HCT116 (cell line): ENCODE measurements at regions not wholly inside any gene's neighbourhood (a gene's known extent, or its start where the extent isn't known, plus 50 kb on each side); places are given as distances from the start of the nearest gene placed in this dataset.

Experiments
- ATAC-seq: fragments of 200-7000 bp; cut with Tn5 transposase; 2 replicates; pipeline ENCODE4 v1.9.1; 2020; ENCODE audit warnings: mild to moderate bottlenecking, moderate library complexity
- BruUV-seq: library from RNA; stranded (reverse); fragments of 400-500 nt; replicated peaks from 2 replicates; lab custom pipeline; 2021; lab: Mats Ljungman, UMichigan
- CTCF ChIA-PET: fragments of 300-600 bp; sonication (Branson Sonifier 250); formaldehyde crosslinking; loops from one replicate; lab custom pipeline; 2021; ENCODE audit warnings: antibody characterized with exemption; lab: Charles Lee
- POLR2A ChIA-PET: fragments of 300-600, 350-600 bp; sonication (Branson Sonifier 250); formaldehyde crosslinking; loops from one replicate; lab custom pipeline; 2021; ENCODE audit warnings: antibody characterized with exemption; lab: Charles Lee
- RAD21 ChIA-PET, 2 experiments: fragments of 300-600 bp; sonication (Branson Sonifier 250); formaldehyde crosslinking; loops; one replicate each; lab custom pipeline; 2023; ENCODE audit warnings: low total read pairs in 2 of 2; ENCODE audit not compliant: uncharacterized antibody in 2 of 2, unreplicated experiment in 2 of 2, low non-redundant PET in 1 of 2; lab: Charles Lee
- DNase-seq: peaks from one replicate; pipeline ENCODE4 v3.0.0-alpha.2; 2010; ENCODE audit warnings: low read depth, low spot score
- H2AFZ ChIP-seq: fragments of 200-600 bp; shearing (Covaris generic), sonication (generic); 2 replicates; pipeline ENCODE4 v1.6.1; 2017; ENCODE audit warnings: low read depth, mixed run types, mixed read lengths, antibody characterized with exemption, low read length; ENCODE audit not compliant: poor library complexity, severe bottlenecking
- H3K27ac ChIP-seq: 2 replicates; pipeline ENCODE4 v1.5.1; 2012; ENCODE audit warnings: low read depth, low read length
- H3K27me3 ChIP-seq: fragments of 200-600 bp; sonication (generic); 2 replicates; pipeline ENCODE4 v1.6.1; 2016; ENCODE audit warnings: mixed run types, low read length, mixed read lengths; ENCODE audit not compliant: insufficient read depth
- H3K36me3 ChIP-seq, 2 experiments: fragments of 200-500 bp in 1 of 2; fragments of 200-600 bp in 1 of 2; sonication (Bioruptor generic) in 1 of 2; sonication (generic) in 1 of 2; 2 replicates each; pipeline versions ENCODE4 v1.5.1 to v1.6.1; 2014 to 2016; ENCODE audit warnings: low read length in 2 of 2, inconsistent platforms in 1 of 2, mixed read lengths in 1 of 2, mixed run types in 1 of 2; ENCODE audit not compliant: insufficient read depth in 2 of 2, control insufficient read depth in 1 of 2
- H3K4me1 ChIP-seq, 2 experiments: fragments of 200-600 bp in 1 of 2; sonication (generic) in 1 of 2; 2 replicates each; pipeline versions ENCODE4 v1.5.1 to v1.6.1; 2012 to 2017; ENCODE audit warnings: low read length in 2 of 2, inconsistent platforms in 1 of 2, mild to moderate bottlenecking in 1 of 2, mixed read lengths in 1 of 2, mixed run types in 1 of 2, moderate library complexity in 1 of 2; ENCODE audit not compliant: insufficient read depth in 2 of 2, control insufficient read depth in 1 of 2
- H3K4me2 ChIP-seq: fragments of 200-600 bp; sonication (generic); 2 replicates; pipeline ENCODE4 v1.6.1; 2017; ENCODE audit warnings: mixed run types, low read length, mixed read lengths
- H3K4me3 ChIP-seq, 2 experiments: fragments of 200-600 bp in 1 of 2; sonication (generic) in 1 of 2; replicated peaks in 1 of 2; 2 replicates each; pipeline ENCODE4 v1.5.1; 2011 to 2016; ENCODE audit warnings: low read length in 2 of 2, control low read depth in 1 of 2, low read depth in 1 of 2, mild to moderate bottlenecking in 1 of 2, mixed read lengths in 1 of 2, mixed run types in 1 of 2
- H3K79me2 ChIP-seq: fragments of 200-600 bp; sonication (generic); 2 replicates; pipeline ENCODE4 v1.6.1; 2017; ENCODE audit warnings: mild to moderate bottlenecking, mixed run types, low read length, moderate library complexity, mixed read lengths; ENCODE audit not compliant: insufficient read depth
- H3K9ac ChIP-seq: fragments of 200-600 bp; sonication (generic); 2 replicates; pipeline ENCODE4 v1.6.1; 2016; ENCODE audit warnings: low read length, mixed read lengths
- H3K9me2 ChIP-seq: fragments of 200-600 bp; sonication (generic), shearing (Covaris generic); 2 replicates; pipeline ENCODE4 v1.6.1; 2017; ENCODE audit warnings: mixed run types, mild to moderate bottlenecking, moderate library complexity; ENCODE audit not compliant: insufficient read depth
- H3K9me3 ChIP-seq, 2 experiments: fragments of 200-500 bp in 1 of 2; fragments of 200-600 bp in 1 of 2; sonication (Bioruptor generic) in 1 of 2; sonication (generic) in 1 of 2; 2 replicates each; pipeline ENCODE4 v1.6.1; 2014 to 2017; ENCODE audit warnings: low read length in 2 of 2, mixed read lengths in 2 of 2, inconsistent platforms in 1 of 2, low read depth in 1 of 2, mild to moderate bottlenecking in 1 of 2, mixed run types in 1 of 2, moderate library complexity in 1 of 2; ENCODE audit not compliant: control insufficient read depth in 1 of 2, insufficient read depth in 1 of 2
- H4K20me1 ChIP-seq: fragments of 200-600 bp; sonication (generic), shearing (Covaris generic); 2 replicates; pipeline ENCODE4 v1.6.1; 2017; ENCODE audit warnings: mixed run types, mild to moderate bottlenecking, moderate library complexity; ENCODE audit not compliant: insufficient read depth
- CBX3 ChIP-seq: IDR thresholded peaks from 2 replicates; pipeline ENCODE4 v1.6.1; 2012; ENCODE audit warnings: low read depth
- CEBPB ChIP-seq: IDR thresholded peaks from 2 replicates; pipeline ENCODE4 v1.6.1; 2012; ENCODE audit warnings: low read depth
- EGR1 ChIP-seq: IDR thresholded peaks from 2 replicates; pipeline ENCODE4 v1.6.1; 2012; ENCODE audit warnings: low read depth
- ELF1 ChIP-seq: IDR thresholded peaks from 2 replicates; pipeline ENCODE4 v1.6.1; 2012; ENCODE audit warnings: low read depth, borderline replicate concordance
- EZH2 ChIP-seq: fragments of 200-600 bp; sonication (generic); IDR thresholded peaks from 2 replicates; pipeline ENCODE4 v1.6.1; 2017; ENCODE audit warnings: antibody characterized with exemption, mixed run types
- EZH2phosphoT487 ChIP-seq: fragments of 200-600 bp; IDR thresholded peaks from 2 replicates; pipeline ENCODE4 v1.6.1; 2018; ENCODE audit warnings: antibody characterized with exemption, borderline replicate concordance
- FOSL1 ChIP-seq: IDR thresholded peaks from 2 replicates; pipeline ENCODE4 v1.6.1; 2012; ENCODE audit warnings: low read depth
- JUND ChIP-seq: IDR thresholded peaks from 2 replicates; pipeline ENCODE4 v1.6.1; 2012
- POLR2A ChIP-seq: IDR thresholded peaks from 2 replicates; pipeline ENCODE4 v1.7.0; 2011; ENCODE audit warnings: borderline replicate concordance; ENCODE audit not compliant: insufficient read depth, insufficient read length; ENCODE audit errors: extremely low read depth
- POLR2AphosphoS5 ChIP-seq: IDR thresholded peaks from 2 replicates; pipeline ENCODE4 v1.6.1; 2011; ENCODE audit warnings: mild to moderate bottlenecking, low read depth, low read length, moderate library complexity
- RAD21 ChIP-seq: IDR thresholded peaks from 2 replicates; pipeline ENCODE4 v1.6.1; 2012; ENCODE audit warnings: low read depth, mild to moderate bottlenecking
- SP1 ChIP-seq: IDR thresholded peaks from 2 replicates; pipeline ENCODE4 v1.6.1; 2012; ENCODE audit warnings: low read depth
- SRF ChIP-seq: IDR thresholded peaks from 2 replicates; pipeline ENCODE4 v1.6.1; 2012; ENCODE audit warnings: low read depth
- TCF7L2 ChIP-seq: IDR thresholded peaks from 2 replicates; pipeline ENCODE4 v1.7.0; 2011; ENCODE audit warnings: borderline replicate concordance, inconsistent platforms; ENCODE audit not compliant: insufficient read depth, insufficient read length; ENCODE audit errors: extremely low read depth
- ZFX ChIP-seq: fragments of 450-650 bp; IDR thresholded peaks from 2 replicates; pipeline ENCODE4 v1.6.1; 2017
- ZNF274 ChIP-seq: fragments of 200-500 bp; sonication (Bioruptor generic); IDR thresholded peaks from 2 replicates; pipeline ENCODE4 v1.6.1; 2014; ENCODE audit warnings: mild to moderate bottlenecking, low read depth, low read length, inconsistent platforms
- intact Hi-C: fragments of 100-400 bp; cut with micrococcal nuclease; formaldehyde crosslinking; loops from 2 replicates; pipeline ENCODE4 v1.10.0; 2022
- TF ChIP-seq, protein P1 (sequence below): IDR thresholded peaks from 2 replicates; pipeline ENCODE4 v1.6.1; 2012; ENCODE audit warnings: low read depth
- TF ChIP-seq, protein P2 (sequence below), 3 experiments: fragments of 200-600 bp in 1 of 3; sonication (generic) in 1 of 3; IDR thresholded peaks in 2 of 3; conservative IDR thresholded peaks in 1 of 3; 2 replicates each; pipeline ENCODE4 v1.5.1; 2012 to 2017; ENCODE audit warnings: low read depth in 2 of 3, low read length in 2 of 3, antibody characterized with exemption in 1 of 3, borderline replicate concordance in 1 of 3, control low read depth in 1 of 3, mild to moderate bottlenecking in 1 of 3, mixed read lengths in 1 of 3, mixed run types in 1 of 3, moderate library complexity in 1 of 3; ENCODE audit not compliant: insufficient read depth in 1 of 3
- TF ChIP-seq, protein P3 (sequence below): IDR thresholded peaks from 2 replicates; pipeline ENCODE4 v1.6.1; 2012

DNA sequence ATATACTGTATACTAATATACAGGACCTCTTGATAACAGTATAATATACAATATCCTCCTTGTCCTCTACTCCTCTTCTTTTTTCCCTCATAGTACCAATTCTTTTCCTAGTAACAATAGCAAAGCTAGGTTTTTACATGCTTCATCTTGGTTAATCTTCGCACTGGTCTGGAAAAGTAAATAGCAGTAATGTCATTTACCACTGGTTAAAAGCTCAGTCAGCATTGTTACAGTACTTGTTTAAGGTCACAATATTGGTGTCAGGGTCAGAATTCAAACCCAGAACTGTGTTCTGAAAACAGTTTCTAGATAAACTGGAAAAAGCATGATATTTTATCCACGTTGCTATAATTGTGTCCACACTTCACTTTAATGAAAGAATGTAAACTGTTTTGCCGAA is 692.4 kb upstream of the CDH6 start:
- no TSS peak for BruUV-seq
- intact Hi-C loops = no loop called here
- H3K4me2 ChIP-seq = no peak overlapping the region
- H3K27me3 ChIP-seq = no peaks in the 10 kb centered on the region
- H3K9me2 ChIP-seq = no peaks in the 10 kb centered on the region
- no peaks in the 10 kb centered on the region for H4K20me1 ChIP-seq
- RAD21 ChIA-PET = no interaction called here
- CTCF ChIA-PET = no interaction called here
- TF ChIP-seq SRF (no peak), ZNF274 (no peak), ZFX (no peak), EZH2phosphoT487 (no peak), EZH2 (no peak), CEBPB (no peak), ELF1 (no peak), JUND (no peak), POLR2AphosphoS5 (no peak), CBX3 (no peak), RAD21 (no peak), SP1 (no peak), EGR1 (no peak), POLR2A (no peak), FOSL1 (no peak), TCF7L2 (no peak)
- TF ChIP-seq, protein P1, sequence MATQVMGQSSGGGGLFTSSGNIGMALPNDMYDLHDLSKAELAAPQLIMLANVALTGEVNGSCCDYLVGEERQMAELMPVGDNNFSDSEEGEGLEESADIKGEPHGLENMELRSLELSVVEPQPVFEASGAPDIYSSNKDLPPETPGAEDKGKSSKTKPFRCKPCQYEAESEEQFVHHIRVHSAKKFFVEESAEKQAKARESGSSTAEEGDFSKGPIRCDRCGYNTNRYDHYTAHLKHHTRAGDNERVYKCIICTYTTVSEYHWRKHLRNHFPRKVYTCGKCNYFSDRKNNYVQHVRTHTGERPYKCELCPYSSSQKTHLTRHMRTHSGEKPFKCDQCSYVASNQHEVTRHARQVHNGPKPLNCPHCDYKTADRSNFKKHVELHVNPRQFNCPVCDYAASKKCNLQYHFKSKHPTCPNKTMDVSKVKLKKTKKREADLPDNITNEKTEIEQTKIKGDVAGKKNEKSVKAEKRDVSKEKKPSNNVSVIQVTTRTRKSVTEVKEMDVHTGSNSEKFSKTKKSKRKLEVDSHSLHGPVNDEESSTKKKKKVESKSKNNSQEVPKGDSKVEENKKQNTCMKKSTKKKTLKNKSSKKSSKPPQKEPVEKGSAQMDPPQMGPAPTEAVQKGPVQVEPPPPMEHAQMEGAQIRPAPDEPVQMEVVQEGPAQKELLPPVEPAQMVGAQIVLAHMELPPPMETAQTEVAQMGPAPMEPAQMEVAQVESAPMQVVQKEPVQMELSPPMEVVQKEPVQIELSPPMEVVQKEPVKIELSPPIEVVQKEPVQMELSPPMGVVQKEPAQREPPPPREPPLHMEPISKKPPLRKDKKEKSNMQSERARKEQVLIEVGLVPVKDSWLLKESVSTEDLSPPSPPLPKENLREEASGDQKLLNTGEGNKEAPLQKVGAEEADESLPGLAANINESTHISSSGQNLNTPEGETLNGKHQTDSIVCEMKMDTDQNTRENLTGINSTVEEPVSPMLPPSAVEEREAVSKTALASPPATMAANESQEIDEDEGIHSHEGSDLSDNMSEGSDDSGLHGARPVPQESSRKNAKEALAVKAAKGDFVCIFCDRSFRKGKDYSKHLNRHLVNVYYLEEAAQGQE = no peak
- TF ChIP-seq, protein P2, sequence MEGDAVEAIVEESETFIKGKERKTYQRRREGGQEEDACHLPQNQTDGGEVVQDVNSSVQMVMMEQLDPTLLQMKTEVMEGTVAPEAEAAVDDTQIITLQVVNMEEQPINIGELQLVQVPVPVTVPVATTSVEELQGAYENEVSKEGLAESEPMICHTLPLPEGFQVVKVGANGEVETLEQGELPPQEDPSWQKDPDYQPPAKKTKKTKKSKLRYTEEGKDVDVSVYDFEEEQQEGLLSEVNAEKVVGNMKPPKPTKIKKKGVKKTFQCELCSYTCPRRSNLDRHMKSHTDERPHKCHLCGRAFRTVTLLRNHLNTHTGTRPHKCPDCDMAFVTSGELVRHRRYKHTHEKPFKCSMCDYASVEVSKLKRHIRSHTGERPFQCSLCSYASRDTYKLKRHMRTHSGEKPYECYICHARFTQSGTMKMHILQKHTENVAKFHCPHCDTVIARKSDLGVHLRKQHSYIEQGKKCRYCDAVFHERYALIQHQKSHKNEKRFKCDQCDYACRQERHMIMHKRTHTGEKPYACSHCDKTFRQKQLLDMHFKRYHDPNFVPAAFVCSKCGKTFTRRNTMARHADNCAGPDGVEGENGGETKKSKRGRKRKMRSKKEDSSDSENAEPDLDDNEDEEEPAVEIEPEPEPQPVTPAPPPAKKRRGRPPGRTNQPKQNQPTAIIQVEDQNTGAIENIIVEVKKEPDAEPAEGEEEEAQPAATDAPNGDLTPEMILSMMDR (IDR thresholded peaks at IDR 0.05 in 2 of 3, conservative IDR thresholded peaks at IDR 0.05 in 1 of 3; ENCODE audit: borderline replicate concordance in 1 of 3, insufficient read depth in 1 of 3, low read depth in 2 of 3, low read length in 2 of 3) = no peak
- TF ChIP-seq, protein P3, sequence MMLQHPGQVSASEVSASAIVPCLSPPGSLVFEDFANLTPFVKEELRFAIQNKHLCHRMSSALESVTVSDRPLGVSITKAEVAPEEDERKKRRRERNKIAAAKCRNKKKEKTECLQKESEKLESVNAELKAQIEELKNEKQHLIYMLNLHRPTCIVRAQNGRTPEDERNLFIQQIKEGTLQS = no peak
- DNase-seq = no peak
- no peaks in the 10 kb centered on the region for H3K4me1 ChIP-seq
- no peaks in the 10 kb centered on the region for H3K36me3 ChIP-seq
- no peak overlapping the region for H3K27ac ChIP-seq
- no peak overlapping the region for H3K9ac ChIP-seq
- H2AFZ ChIP-seq = no peak overlapping the region
- H3K9me3 ChIP-seq = peaks cover 6 to 16% of the 10 kb centered on the region in 2 experiments; a peak in 2 of 4 replicates
- ATAC-seq = no peak
- POLR2A ChIA-PET = no interaction called here
- H3K79me2 ChIP-seq = no peaks in the 10 kb centered on the region
- no peak overlapping the region for H3K4me3 ChIP-seq
